ENCODE measurements at regions not wholly inside any gene's neighbourhood (a gene's known extent, or its start where the extent isn't known, plus 50 kb on each side); places are given as distances from the start of the nearest gene placed in this dataset.

- Histone ChIP-seq H3K36me3 (no peaks in the 10 kb centered on the region), H3K4me3 (no peak overlapping the region), H3K27ac (no peak overlapping the region), H3K9me3 (no peaks in the 10 kb centered on the region), H3K4me1 (no peaks in the 10 kb centered on the region), H3K27me3 (no peaks in the 10 kb centered on the region)
- intact Hi-C loops (cut with DNase I) = no loop called here
- no peak for TF ChIP-seq POLR2AphosphoS5 (IDR thresholded peaks at IDR 0.05; ENCODE audit: insufficient read depth in 1 of 2, low read depth in 1 of 2)
- TF ChIP-seq POLR2A (IDR thresholded peaks at IDR 0.05) = no peak
- TF ChIP-seq CTCF (IDR thresholded peaks at IDR 0.05) = no peak
- DNase-seq (ENCODE audit: extremely low spot score in 2 of 2) = no peak
These were observed 139.9 kb upstream of the PITRM1 start for GRCh38 chr10:3312403-3312940.

- intact Hi-C loops (cut with DNase I) = no loop called here
- H3K36me3 ChIP-seq = no peaks in the 10 kb centered on the region
- no peak overlapping the region for H3K27ac ChIP-seq
- no peaks in the 10 kb centered on the region for H3K27me3 ChIP-seq
- no peaks in the 10 kb centered on the region for H3K9me3 ChIP-seq
- TF ChIP-seq POLR2A (IDR thresholded peaks at IDR 0.05) (no peak), POLR2AphosphoS5 (IDR thresholded peaks at IDR 0.05; ENCODE audit: insufficient read depth in 1 of 2, low read depth in 1 of 2) (no peak)
- no peaks in the 10 kb centered on the region for H3K4me1 ChIP-seq
- peak in 1 of 2 donors; percentile 49 for DNase-seq (ENCODE audit: extremely low spot score in 2 of 2)
- H3K4me3 ChIP-seq = no peak overlapping the region
These were observed 137.6 kb upstream of the PITRM1 start for GRCh38 chr10:3310016-3310784.

GRCh38 chr10:3306050-3306449, 133.5 kb upstream of the PITRM1 start:
- H3K36me3 ChIP-seq = no peaks in the 10 kb centered on the region
- no peaks in the 10 kb centered on the region for H3K9me3 ChIP-seq
- TF ChIP-seq POLR2AphosphoS5 (IDR thresholded peaks at IDR 0.05; ENCODE audit: insufficient read depth in 1 of 2, low read depth in 1 of 2) (no peak), POLR2A (IDR thresholded peaks at IDR 0.05) (no peak), CTCF (IDR thresholded peaks at IDR 0.05) (no peak)
- intact Hi-C loops (cut with DNase I) = no loop called here
- H3K4me1 ChIP-seq = no peaks in the 10 kb centered on the region
- H3K4me3 ChIP-seq = no peak overlapping the region
- no peak overlapping the region for H3K27ac ChIP-seq
- H3K27me3 ChIP-seq = no peaks in the 10 kb centered on the region
- no peak for DNase-seq (ENCODE audit: extremely low spot score in 2 of 2)

- Histone ChIP-seq H3K9me3 (no peaks in the 10 kb centered on the region), H3K4me1 (peaks cover 11% of the 10 kb centered on the region), H3K27me3 (no peaks in the 10 kb centered on the region), H3K27ac (no peak overlapping the region), H3K4me3 (no peak overlapping the region), H3K36me3 (no peaks in the 10 kb centered on the region)
- DNase-seq (ENCODE audit: extremely low spot score in 2 of 2) = no peak
- TF ChIP-seq POLR2AphosphoS5 (IDR thresholded peaks at IDR 0.05; ENCODE audit: insufficient read depth in 1 of 2, low read depth in 1 of 2) = no peak
- no peak for TF ChIP-seq POLR2A (IDR thresholded peaks at IDR 0.05)
- no peak for TF ChIP-seq CTCF (IDR thresholded peaks at IDR 0.05)
- intact Hi-C loops (cut with DNase I) = no loop called here
These were observed 123.1 kb upstream of the PITRM1 start for GRCh38 chr10:3295582-3296151.

GRCh38 chr10:3294919-3295581, 122.5 kb upstream of the PITRM1 start:
- intact Hi-C loops (cut with DNase I) = no loop called here
- TF ChIP-seq CTCF (IDR thresholded peaks at IDR 0.05) (no peak), POLR2AphosphoS5 (IDR thresholded peaks at IDR 0.05; ENCODE audit: insufficient read depth in 1 of 2, low read depth in 1 of 2) (no peak)
- Histone ChIP-seq H3K9me3 (no peaks in the 10 kb centered on the region), H3K36me3 (no peaks in the 10 kb centered on the region), H3K27me3 (no peaks in the 10 kb centered on the region), H3K4me3 (no peak overlapping the region), H3K4me1 (peaks cover 11% of the 10 kb centered on the region), H3K27ac (peak overlapping the region; percentile 86)
- no peak for DNase-seq (ENCODE audit: extremely low spot score in 2 of 2)

Data from vagina (tissue), 2 donors.